Cardiac muscle cell (in vitro differentiated cells and primary cell): ENCODE measurements at regions not wholly inside any gene's neighbourhood (a gene's known extent, or its start where the extent isn't known, plus 50 kb on each side); places are given as distances from the start of the nearest gene placed in this dataset.

ENCODE experiments used
- DNase-seq, 2 donors: peaks; one replicate each; pipeline versions ENCODE4 v3.0.0 to v3.0.0-alpha.2; 2010 to 2017; ENCODE audit warnings: low read depth in 1 of 2, low spot score in 1 of 2
- H3K27ac ChIP-seq: fragments of 200-600 bp; sonication (generic); 2 replicates; pipeline ENCODE4 v1.5.1; 2016
- H3K27me3 ChIP-seq: fragments of 200-600 bp; sonication (generic); 2 replicates; pipeline ENCODE4 v1.6.0; 2016; ENCODE audit warnings: control low read depth
- H3K36me3 ChIP-seq: fragments of 200-600 bp; sonication (generic); 2 replicates; pipeline ENCODE4 v1.5.1; 2016; ENCODE audit warnings: control low read depth
- H3K4me1 ChIP-seq: fragments of 200-600 bp; sonication (generic); 2 replicates; pipeline ENCODE4 v1.8.1; 2017; ENCODE audit warnings: low read depth, mild to moderate bottlenecking, mixed run types
- H3K4me3 ChIP-seq: fragments of 200-600 bp; sonication (generic); 2 replicates; pipeline ENCODE4 v1.5.1; 2016; ENCODE audit warnings: mild to moderate bottlenecking
- H3K9me3 ChIP-seq: fragments of 200-600 bp; sonication (generic); 2 replicates; pipeline ENCODE4 v1.5.1; 2017; ENCODE audit warnings: low read depth, mild to moderate bottlenecking, control low read depth
- TF ChIP-seq, protein P1 (sequence below): IDR thresholded peaks from 2 replicates; pipeline ENCODE4 v1.5.1; 2012; ENCODE audit warnings: low read depth, mild to moderate bottlenecking, low read length

DNA sequence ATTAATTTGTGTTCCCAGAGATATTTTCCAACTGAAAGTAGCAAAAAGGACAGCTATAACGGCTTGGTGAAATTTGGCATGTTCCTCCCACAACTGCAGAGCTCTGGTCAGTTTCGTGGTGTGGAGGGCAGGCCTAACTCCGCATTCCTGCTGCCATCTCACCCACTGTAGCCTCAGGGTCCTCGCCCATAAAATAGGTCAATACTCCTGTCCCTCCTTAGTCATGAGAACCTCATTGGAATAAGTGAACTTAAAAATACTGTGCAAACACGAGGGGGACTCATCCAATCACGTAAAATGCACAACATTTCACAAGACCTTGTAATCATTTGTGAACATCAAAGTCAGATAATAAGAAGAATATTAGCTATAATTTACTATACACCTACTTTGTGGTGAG, 143.5 kb upstream of the NCKAP5 start:
- H3K27ac ChIP-seq = no peak overlapping the region
- no peak for DNase-seq
- no peaks in the 10 kb centered on the region for H3K36me3 ChIP-seq
- no peaks in the 10 kb centered on the region for H3K27me3 ChIP-seq
- H3K4me3 ChIP-seq = no peak overlapping the region
- no peaks in the 10 kb centered on the region for H3K4me1 ChIP-seq
- TF ChIP-seq, protein P1, sequence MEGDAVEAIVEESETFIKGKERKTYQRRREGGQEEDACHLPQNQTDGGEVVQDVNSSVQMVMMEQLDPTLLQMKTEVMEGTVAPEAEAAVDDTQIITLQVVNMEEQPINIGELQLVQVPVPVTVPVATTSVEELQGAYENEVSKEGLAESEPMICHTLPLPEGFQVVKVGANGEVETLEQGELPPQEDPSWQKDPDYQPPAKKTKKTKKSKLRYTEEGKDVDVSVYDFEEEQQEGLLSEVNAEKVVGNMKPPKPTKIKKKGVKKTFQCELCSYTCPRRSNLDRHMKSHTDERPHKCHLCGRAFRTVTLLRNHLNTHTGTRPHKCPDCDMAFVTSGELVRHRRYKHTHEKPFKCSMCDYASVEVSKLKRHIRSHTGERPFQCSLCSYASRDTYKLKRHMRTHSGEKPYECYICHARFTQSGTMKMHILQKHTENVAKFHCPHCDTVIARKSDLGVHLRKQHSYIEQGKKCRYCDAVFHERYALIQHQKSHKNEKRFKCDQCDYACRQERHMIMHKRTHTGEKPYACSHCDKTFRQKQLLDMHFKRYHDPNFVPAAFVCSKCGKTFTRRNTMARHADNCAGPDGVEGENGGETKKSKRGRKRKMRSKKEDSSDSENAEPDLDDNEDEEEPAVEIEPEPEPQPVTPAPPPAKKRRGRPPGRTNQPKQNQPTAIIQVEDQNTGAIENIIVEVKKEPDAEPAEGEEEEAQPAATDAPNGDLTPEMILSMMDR = no peak
- H3K9me3 ChIP-seq = no peaks in the 10 kb centered on the region

DNA sequence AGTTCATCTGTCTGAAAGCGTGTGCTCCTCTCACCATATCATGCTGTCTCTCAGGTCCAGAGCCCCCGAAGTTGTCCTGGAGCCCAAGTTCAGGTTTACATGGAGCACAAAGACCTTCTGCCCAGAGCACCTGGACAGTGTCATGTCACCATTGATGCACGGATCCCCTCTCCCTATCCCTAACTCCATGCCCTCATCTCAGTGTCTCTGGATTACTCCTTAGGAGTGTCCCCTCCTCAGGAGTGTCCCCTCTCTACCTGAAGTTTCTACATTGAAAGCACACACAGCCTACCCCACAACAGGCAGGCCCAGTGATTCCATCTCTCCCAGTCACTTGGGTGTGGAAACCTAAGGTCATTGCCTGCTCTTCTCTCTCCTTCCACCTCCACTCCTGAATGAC, 144.1 kb upstream of the NCKAP5 start:
- H3K27ac ChIP-seq = no peak overlapping the region
- DNase-seq = no peak
- no peak overlapping the region for H3K4me3 ChIP-seq
- H3K9me3 ChIP-seq = no peaks in the 10 kb centered on the region
- H3K27me3 ChIP-seq = no peaks in the 10 kb centered on the region
- no peaks in the 10 kb centered on the region for H3K36me3 ChIP-seq
- TF ChIP-seq, protein P1 = no peak
- no peaks in the 10 kb centered on the region for H3K4me1 ChIP-seq

GRCh38 chr2:133713049-133713580, 144.9 kb upstream of the NCKAP5 start:
- H3K27me3 ChIP-seq = no peaks in the 10 kb centered on the region
- no peaks in the 10 kb centered on the region for H3K4me1 ChIP-seq
- TF ChIP-seq, protein P1 = no peak
- no peak overlapping the region for H3K27ac ChIP-seq
- no peaks in the 10 kb centered on the region for H3K9me3 ChIP-seq
- H3K4me3 ChIP-seq = no peak overlapping the region
- H3K36me3 ChIP-seq = no peaks in the 10 kb centered on the region
- no peak for DNase-seq

DNA sequence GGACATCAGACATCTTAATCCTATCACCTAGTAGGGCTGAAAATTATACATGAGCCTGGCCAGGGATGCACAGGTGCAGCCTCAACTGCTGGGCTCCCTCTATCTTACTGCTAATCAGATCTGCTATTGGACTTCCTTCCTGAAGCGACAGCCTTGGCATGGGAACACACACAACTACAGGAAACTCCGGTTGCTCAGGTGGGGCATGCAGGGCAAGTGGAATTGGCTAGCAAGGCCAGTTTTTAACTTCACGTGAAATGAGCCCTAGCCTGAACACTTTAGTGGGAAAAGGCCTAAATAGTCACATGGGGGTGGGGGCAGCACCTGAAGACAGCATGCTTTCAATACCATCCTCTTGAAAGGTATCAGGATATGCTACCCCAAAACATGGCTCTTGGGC, 147.9 kb upstream of the NCKAP5 start:
- no peak for DNase-seq
- Histone ChIP-seq H3K27ac (no peak overlapping the region), H3K27me3 (no peaks in the 10 kb centered on the region), H3K9me3 (peaks cover under 1% of the 10 kb centered on the region), H3K4me1 (no peaks in the 10 kb centered on the region), H3K4me3 (no peak overlapping the region), H3K36me3 (no peaks in the 10 kb centered on the region)
- TF ChIP-seq, protein P1 = no peak

DNA sequence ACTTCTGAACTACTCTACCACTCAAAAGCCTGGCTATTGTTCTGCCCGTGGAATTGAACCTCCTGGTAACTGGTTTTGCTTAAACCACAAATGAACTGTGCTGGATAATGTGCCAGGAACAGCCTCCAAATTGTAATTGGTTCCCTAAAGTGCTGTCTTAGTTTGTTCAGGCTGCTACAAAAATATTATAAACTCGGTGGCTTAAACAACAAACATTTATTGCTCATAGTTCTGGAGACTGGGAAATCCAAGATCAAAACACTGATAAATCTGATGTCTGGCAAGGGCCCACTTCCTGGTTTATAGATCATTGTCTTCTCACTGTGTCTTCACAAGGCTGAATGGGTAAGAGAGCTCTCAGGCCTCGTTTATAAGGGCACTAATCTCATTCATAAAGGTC, 149.2 kb upstream of the NCKAP5 start:
- H3K27ac ChIP-seq = no peak overlapping the region
- H3K4me3 ChIP-seq = no peak overlapping the region
- H3K36me3 ChIP-seq = no peaks in the 10 kb centered on the region
- H3K9me3 ChIP-seq = peaks cover 4% of the 10 kb centered on the region
- no peak for DNase-seq
- H3K27me3 ChIP-seq = no peaks in the 10 kb centered on the region
- no peaks in the 10 kb centered on the region for H3K4me1 ChIP-seq
- TF ChIP-seq, protein P1 = no peak

- TF ChIP-seq, protein P1 = no peak
- H3K27ac ChIP-seq = no peak overlapping the region
- peak in 1 of 2 donors; percentile 54 for DNase-seq
- no peak overlapping the region for H3K4me3 ChIP-seq
- H3K27me3 ChIP-seq = no peaks in the 10 kb centered on the region
- H3K36me3 ChIP-seq = no peaks in the 10 kb centered on the region
- H3K9me3 ChIP-seq = peaks cover 4% of the 10 kb centered on the region
- no peaks in the 10 kb centered on the region for H3K4me1 ChIP-seq
These were observed 150.5 kb upstream of the NCKAP5 start for GRCh38 chr2:133718688-133719201.
